Fibroblast of skin of scalp (primary cell): ENCODE measurements at regions not wholly inside any gene's neighbourhood (a gene's known extent, or its start where the extent isn't known, plus 50 kb on each side); places are given as distances from the start of the nearest gene placed in this dataset.

Experiments
- DNase-seq: peaks from one replicate; pipeline ENCODE4 v3.0.0-alpha.2; 2013

DNA sequence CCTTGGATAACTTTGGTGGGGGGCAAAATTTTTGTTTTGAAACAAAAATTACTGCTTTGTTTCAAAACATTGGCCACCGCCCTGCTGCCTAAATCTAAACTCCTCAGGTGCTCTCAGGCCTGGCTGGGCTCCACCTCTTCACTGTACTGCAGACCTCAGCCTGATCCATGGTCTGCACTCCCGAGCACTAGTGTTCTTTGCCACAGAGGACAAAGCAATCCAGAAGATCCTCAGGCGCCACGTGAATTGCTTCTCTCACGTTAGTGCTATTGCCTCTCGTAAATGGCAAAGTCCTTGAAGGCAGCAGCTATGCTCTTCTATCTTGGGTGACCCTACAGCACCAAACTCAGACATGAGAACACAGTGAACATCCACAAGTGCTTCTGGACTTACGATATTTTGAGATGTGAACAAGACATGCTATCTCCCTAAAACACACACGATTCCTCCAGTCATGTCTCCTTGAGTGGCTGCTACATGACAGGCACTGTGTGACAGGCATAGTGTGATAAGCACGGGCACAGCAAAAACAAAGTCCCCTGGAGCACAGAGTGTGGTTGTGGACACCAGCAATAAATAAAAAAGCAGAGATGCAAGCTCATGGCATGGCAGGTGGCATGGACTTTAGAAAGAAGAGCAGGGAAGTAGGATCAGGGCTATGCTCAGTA, 582.1 kb upstream of the DPP6 start:
- DNase-seq, result no peak

GRCh38 chr7:153472516-153472915, 579.7 kb upstream of the DPP6 start:
- no peak for DNase-seq

DNA sequence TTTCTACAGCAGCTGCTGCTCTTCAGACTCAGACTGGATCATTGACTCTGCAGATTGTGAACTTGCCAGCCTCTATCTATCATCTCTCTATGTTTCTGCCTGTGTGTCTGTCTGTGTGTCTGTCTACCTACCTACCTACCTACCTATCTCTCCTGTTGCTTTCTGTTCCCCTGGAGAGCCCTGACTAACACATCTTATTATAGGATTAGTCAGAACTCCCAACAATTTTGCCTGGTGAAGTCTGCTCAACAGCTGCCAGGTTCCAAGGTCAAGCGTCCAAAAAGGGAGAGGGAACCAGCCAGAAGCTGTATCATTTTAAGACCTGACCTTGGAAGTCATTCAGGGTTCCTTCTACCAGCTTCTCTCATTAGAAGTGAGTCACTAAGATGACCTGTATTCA, 579.0 kb upstream of the DPP6 start:
- no peak for DNase-seq

DNA sequence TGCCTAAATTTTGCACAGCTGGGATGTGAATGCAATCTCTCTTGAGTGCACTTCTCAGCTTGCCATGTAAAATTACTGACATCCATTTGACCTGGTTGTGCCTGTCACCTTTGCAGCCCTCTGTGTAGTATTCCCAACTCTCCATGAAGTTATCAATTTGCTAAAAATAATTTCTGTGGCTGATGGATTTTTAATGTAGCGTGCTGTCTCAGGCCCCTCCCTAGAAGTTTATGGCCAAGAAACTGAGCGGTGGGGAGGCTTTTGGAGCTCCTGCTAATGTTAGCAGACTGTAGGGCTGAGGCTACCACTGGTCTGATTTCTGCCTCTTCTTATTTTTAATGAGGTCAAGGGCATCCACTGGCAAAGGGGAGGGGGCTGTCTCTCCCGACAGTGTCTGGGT, 577.0 kb upstream of the DPP6 start:
- DNase-seq, result no peak

GRCh38 chr7:153476166-153476565, 576.0 kb upstream of the DPP6 start:
- no peak for DNase-seq

- DNase-seq, result no peak
These were observed 555.9 kb upstream of the DPP6 start for GRCh38 chr7:153496257-153496656.

DNA sequence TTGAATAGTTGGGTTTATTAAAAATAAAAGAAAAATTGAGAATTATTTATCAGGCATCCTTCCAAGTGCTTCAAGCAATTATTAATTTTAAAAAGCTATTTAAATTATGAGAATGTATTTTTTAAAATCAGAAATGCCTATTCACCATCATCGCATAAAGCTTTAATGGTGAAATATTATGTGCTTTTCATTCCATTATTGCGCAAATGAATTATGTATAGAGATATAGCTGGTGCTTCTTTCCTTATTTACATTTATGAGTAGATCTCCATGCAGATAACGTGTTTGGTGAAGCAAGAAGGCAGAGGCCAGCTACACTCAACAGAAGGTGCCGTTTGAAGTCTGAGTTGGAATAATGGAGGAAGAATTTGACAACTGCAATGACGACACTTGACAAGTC, 549.1 kb upstream of the DPP6 start:
- DNase-seq, result no peak

- no peak for DNase-seq
These were observed 547.7 kb upstream of the DPP6 start for GRCh38 chr7:153504288-153505075.

- no peak for DNase-seq
These were observed 544.3 kb upstream of the DPP6 start for GRCh38 chr7:153507885-153508284.

GRCh38 chr7:153509768-153510167, 542.4 kb upstream of the DPP6 start:
- DNase-seq, result no peak

DNA sequence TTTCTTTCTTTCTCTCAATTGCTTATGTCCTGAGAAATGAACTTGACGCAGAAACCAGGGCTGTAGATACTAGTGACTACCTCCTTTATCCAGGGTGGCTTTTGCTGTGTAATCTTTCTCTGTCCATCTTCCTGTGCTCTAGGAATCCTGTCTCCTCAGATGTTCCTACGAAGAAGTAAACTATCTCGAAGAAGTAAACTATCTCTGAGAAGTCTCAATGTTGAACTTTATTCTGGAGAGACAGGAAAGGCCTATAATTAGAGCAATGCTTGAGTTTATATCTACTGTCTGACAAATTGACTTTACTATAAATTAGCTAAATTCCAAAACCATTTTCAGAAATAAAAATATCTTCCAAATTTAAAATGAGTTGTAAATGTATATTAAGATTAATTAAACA, 541.5 kb upstream of the DPP6 start:
- DNase-seq, result no peak

DNA sequence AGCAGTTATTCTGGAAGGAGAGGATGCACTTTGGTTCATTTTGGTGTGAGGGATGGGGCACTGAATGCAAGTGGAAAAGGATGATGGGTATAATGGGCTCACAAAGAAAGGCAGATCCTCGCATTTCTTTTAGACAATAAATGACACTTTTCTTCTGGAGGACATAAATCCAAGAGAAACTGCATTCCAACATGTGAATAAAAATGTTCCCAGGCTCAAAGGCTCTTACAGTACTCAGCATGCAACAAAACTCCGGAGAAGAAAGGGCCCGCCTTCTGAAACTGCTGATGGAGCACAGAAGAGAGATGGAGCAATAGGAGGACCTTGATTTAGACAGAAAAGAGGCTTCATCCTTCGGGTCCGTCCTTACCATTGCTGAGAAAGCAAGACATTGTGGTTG, 538.2 kb upstream of the DPP6 start:
- DNase-seq, result no peak

GRCh38 chr7:153515359-153515758, 536.8 kb upstream of the DPP6 start:
- no peak for DNase-seq

DNA sequence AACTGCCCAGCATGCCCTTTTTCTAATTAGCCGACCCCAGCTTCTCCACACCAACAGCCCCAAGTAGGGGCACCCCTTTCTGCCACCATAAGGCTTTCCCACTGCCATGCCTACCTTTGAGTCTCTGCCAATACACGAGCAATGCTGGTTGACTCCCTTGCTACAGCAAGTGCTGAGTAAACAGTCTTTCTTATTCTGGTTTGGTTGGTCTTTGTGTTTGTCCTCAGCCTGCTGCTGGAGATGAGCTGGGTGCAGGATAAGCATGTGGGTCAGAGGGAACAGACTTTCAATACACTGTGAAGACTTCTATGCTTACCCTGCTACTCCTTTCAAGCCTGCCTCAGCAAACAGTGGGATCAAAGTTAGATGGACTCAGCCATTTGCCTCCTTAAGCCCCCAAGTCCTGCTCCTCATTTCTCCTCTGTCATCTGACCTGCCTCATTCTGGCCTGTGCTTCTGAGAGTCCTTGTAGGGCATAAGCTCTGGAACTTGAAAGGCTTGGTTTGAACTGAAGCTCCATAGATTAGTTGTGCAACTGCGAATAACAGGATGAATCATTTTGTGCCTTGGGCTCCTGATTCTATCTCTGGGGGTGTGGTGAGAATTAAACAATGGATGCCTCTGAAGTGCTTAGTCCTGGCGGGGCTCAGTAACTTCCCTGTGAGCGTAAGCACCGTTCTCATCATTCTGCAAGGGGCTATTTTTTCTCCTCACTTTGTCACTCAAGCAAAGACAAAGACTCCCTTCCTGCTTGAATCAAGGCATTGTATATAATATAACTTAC, 533.8 kb upstream of the DPP6 start:
- no peak for DNase-seq

GRCh38 chr7:153521370-153521769, 530.8 kb upstream of the DPP6 start:
- no peak for DNase-seq

- no peak for DNase-seq
These were observed 529.9 kb upstream of the DPP6 start for GRCh38 chr7:153522261-153522660.

- DNase-seq, result no peak
These were observed 528.7 kb upstream of the DPP6 start for GRCh38 chr7:153523320-153524015.

GRCh38 chr7:153524070-153524601, 528.1 kb upstream of the DPP6 start:
- no peak for DNase-seq

DNA sequence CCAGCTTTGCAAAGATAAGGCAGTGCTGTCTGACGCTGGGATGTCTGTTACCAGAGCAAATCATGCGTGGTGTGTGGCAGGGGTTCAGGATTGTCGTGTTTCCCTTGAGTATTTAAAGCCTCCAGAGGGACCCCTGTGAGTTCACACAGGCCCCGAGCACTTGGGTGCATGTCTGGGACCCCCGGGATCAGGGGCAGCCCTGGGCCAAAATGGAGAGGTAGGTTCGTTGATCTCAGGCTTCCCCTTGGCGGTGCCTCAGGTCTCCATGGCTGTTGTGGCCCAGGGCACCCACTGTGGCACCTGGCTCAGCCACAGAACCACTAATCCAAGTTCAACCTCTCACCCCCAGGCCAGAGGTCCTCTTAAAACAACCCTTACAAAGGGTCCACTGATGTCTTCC, 523.1 kb upstream of the DPP6 start:
- DNase-seq, result no peak

GRCh38 chr7:153529651-153530165, 522.5 kb upstream of the DPP6 start:
- DNase-seq, result no peak

DNA sequence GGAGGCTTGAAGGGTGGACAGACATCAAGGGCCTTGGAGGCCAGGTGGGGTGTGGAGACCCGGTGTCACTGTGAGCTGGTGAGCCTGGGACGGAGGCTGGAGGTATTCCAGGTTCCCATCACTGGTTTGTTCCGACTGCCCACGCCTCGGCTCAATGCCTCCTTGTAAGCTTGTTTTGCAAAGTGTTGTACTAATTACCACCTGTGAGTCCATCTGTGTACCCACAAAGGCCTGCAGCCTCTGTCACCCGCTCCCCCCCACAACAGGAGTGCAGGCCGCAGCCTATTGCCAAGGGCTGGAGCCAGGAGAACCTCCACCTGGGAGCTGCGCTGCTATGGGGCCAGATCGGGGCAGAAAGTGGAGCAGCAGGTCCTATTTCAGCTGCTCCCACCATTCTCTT, 521.8 kb upstream of the DPP6 start:
- DNase-seq, result no peak

DNA sequence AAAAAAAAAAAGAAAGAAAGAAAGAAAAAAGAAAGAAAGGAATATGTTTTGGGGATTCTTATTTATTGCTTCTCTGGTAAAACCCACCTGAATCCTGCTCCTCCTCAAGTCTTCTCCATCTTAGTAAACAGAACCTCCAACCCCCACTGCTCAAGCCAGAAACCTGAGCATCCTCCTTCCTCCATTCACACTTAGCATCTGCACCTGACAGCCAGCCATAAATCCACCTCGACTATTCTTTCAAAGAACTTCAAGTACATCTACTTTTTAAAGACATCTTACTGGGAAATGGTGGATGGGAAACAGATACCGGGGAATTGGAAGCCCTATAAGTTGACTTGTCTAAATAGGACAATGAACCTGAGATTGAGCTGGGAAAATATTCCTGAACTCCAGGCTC, 519.9 kb upstream of the DPP6 start:
- DNase-seq, result no peak

DNA sequence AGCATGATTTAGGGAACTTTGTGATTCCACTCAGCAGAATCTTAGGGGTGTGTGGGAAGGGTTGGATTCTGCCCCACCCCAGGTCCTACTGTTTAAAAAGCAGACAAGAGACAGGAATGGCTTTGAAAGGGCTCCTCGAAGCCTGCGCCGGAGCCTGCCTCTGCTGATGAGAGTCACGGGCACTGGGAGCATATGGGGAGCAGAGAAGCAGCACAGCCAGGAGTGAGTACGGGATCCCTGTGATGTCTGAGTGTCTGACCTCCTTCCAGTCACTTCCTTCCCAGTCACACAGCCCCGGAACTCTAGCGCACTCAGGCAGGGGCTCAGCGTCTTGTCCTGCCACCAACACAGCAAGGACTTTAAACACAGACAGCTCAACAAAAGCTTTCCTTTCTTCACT, 514.9 kb upstream of the DPP6 start:
- no peak for DNase-seq
